Body of pancreas (tissue), 4 donors: ENCODE measurements at regions not wholly inside any gene's neighbourhood (a gene's known extent, or its start where the extent isn't known, plus 50 kb on each side); places are given as distances from the start of the nearest gene placed in this dataset.
"Not testable (repeated sequence)": the region's sequence is repeated elsewhere in the genome, so short reads cannot be mapped to it uniquely, and the experiment has no call there.

Experiments
- ATAC-seq: fragments of 150-250 bp; one replicate; pipeline ENCODE4 v1.9.1; 2016
- DNase-seq, 4 donors: peaks; one replicate each; pipeline ENCODE4 v3.0.0-alpha.2; 2019
- H3K27ac ChIP-seq, 4 donors: fragments of 200-600 bp; sonication (generic); 1 replicate in 3 of 4; 2 replicates in 1 of 4; pipeline versions ENCODE4 v1.5.1 to v1.6.1; 2016 to 2019; ENCODE audit warnings: mild to moderate bottlenecking in 1 of 4, mixed read lengths in 1 of 4, moderate library complexity in 1 of 4
- H3K27me3 ChIP-seq, 2 donors: fragments of 200-600 bp; sonication (generic); one replicate each; pipeline ENCODE4 v1.6.0; 2016; ENCODE audit warnings: mild to moderate bottlenecking in 1 of 2
- H3K36me3 ChIP-seq, 2 donors: fragments of 200-600 bp; sonication (generic); replicated peaks in 1 of 2; 2 replicates each; pipeline ENCODE4 v1.5.1; 2016; ENCODE audit warnings: low read depth in 2 of 2; ENCODE audit not compliant: insufficient read depth in 1 of 2
- H3K4me1 ChIP-seq: fragments of 200-600 bp; sonication (generic); one replicate; pipeline ENCODE4 v1.6.0; 2016
- H3K4me3 ChIP-seq, 2 donors: fragments of 200-600 bp; sonication (generic); 1 replicate in 1 of 2; 2 replicates in 1 of 2; pipeline ENCODE4 v1.5.1; 2016 to 2019
- H3K9me3 ChIP-seq, 3 donors: fragments of 200-600 bp; sonication (generic); 1 replicate in 2 of 3; 2 replicates in 1 of 3; pipeline ENCODE4 v1.5.1; 2016
- POLR2A ChIP-seq, 3 donors: fragments of 450-650 bp; IDR thresholded peaks; one replicate each; pipeline ENCODE4 v1.6.1; 2016; ENCODE audit warnings: antibody characterized with exemption in 3 of 3, mild to moderate bottlenecking in 2 of 3
- WGBS, 2 donors: methylation state at CpG; one replicate each; pipeline ENCODE4 v1.1.5; 2017; 5-methylcytosine and 5-hydroxymethylcytosine counted together
- intact Hi-C: fragments of 100-400 bp; cut with DNase I; formaldehyde crosslinking; loops from one replicate; pipeline ENCODE4 v1.15.1; 2023
- TF ChIP-seq, protein P1 (sequence below), 7 experiments: fragments of 450-650 bp in 4 of 7; fragments of 200-600 bp in 3 of 7; sonication (generic) in 3 of 7; IDR thresholded peaks; one replicate each; pipeline ENCODE4 v1.5.1; 2016 to 2019; ENCODE audit warnings: antibody characterized with exemption in 7 of 7

DNA sequence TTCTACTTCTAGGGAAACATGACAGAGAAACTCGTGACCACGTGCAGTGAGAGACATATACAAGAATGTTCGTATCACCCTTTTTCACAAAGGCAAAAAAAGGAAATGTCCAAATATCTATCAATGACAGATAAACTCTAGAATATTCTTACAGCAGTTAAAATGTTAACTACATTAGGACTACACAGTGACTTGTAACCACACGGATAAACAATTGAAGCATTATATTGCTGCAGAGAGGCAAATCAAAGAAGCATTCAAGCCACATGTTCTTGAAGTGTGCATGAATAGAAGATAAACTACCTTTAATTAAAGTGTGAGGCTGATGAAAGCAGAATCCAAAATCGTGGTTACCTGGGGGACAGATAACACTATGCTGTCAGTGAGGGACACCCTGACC is 935.3 kb upstream of the KLHL29 start:
- intact Hi-C loops: no loop called here
- TF ChIP-seq, protein P1, sequence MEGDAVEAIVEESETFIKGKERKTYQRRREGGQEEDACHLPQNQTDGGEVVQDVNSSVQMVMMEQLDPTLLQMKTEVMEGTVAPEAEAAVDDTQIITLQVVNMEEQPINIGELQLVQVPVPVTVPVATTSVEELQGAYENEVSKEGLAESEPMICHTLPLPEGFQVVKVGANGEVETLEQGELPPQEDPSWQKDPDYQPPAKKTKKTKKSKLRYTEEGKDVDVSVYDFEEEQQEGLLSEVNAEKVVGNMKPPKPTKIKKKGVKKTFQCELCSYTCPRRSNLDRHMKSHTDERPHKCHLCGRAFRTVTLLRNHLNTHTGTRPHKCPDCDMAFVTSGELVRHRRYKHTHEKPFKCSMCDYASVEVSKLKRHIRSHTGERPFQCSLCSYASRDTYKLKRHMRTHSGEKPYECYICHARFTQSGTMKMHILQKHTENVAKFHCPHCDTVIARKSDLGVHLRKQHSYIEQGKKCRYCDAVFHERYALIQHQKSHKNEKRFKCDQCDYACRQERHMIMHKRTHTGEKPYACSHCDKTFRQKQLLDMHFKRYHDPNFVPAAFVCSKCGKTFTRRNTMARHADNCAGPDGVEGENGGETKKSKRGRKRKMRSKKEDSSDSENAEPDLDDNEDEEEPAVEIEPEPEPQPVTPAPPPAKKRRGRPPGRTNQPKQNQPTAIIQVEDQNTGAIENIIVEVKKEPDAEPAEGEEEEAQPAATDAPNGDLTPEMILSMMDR (IDR thresholded peaks at IDR 0.05): no peak
- TF ChIP-seq POLR2A (IDR thresholded peaks at IDR 0.05): no peak
- H3K27me3 ChIP-seq: no peaks in the 10 kb centered on the region
- no peak for ATAC-seq
- no peak overlapping the region for H3K27ac ChIP-seq
- no peaks in the 10 kb centered on the region for H3K4me1 ChIP-seq
- H3K9me3 ChIP-seq: no peaks in the 10 kb centered on the region
- no peak for DNase-seq
- WGBS, 2 donors: 21% methylated on average over 5 of the region's 5 CpGs
- H3K4me3 ChIP-seq: no peak overlapping the region
- H3K36me3 ChIP-seq: no peaks in the 10 kb centered on the region

DNA sequence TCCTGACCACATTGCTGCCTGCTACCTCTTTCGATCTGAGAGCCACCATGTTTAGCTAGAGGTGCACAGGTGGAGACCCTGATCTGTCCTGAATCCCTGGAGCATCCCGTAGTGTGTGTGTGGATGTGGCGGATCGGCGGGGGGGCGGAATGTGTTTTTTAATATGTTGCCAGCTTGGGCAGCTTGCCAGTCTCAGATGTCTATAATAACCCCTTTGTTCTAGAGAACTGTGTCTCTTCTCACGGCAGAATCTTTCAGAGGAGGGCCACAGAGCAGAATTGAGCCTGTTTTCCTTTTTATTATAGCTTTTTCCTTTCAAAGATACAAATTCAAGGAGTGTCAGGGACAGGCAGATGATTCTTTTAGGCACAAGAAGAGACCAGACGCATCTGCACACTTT is 934.1 kb upstream of the KLHL29 start:
- intact Hi-C loops: no loop called here
- DNase-seq (peak in 3 of 4 donors; percentile 6 to 20 (median 19)), ATAC-seq (no peak)
- H3K4me3 ChIP-seq: no peak overlapping the region
- H3K36me3 ChIP-seq: no peaks in the 10 kb centered on the region
- TF ChIP-seq, protein P1 (IDR thresholded peaks at IDR 0.05): no peak
- TF ChIP-seq POLR2A (IDR thresholded peaks at IDR 0.05): no peak
- whole genome bisulfite sequencing, 2 donors: 17 to 22% methylated on average over 8 of the region's 8 CpGs
- no peaks in the 10 kb centered on the region for H3K4me1 ChIP-seq
- no peaks in the 10 kb centered on the region for H3K9me3 ChIP-seq
- H3K27me3 ChIP-seq: no peaks in the 10 kb centered on the region
- no peak overlapping the region for H3K27ac ChIP-seq

DNA sequence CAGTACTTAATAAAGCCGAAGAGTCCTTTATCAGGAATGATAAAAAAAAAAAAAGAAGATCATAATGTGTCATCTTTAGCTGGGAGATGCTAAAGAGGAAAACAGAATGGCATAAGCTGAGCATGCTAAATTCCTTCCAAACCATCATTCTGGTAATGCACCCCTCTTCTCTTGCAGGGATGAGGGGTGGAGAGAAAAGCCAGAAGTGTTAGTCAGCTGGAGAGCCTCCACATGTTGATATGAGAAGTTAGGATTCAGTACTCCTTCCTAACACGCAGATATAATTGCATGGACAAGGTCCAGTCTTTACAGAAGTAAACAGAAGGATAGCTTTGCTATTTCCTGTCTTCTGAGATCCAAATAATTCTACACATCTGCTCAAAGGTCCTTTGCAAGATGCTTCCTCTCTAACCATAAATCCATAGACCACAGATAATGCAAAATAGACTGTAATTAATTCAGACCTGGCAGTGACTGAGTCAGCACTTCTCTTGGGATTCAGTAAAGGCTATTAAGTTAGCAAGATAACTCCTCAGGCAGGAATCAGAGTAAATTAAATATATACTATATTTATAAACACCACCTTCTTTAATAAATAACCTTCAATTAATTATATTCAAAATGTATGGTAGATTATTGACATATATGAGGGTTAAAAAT is 930.0 kb upstream of the KLHL29 start:
- 42 to 58% methylated on average over 2 of the region's 2 CpGs for WGBS, 2 donors
- H3K4me3 ChIP-seq: no peak overlapping the region
- DNase-seq: no peak
- no peaks in the 10 kb centered on the region for H3K27me3 ChIP-seq
- no peak for TF ChIP-seq POLR2A (IDR thresholded peaks at IDR 0.05)
- TF ChIP-seq, protein P1 (IDR thresholded peaks at IDR 0.05): no peak
- H3K36me3 ChIP-seq: no peaks in the 10 kb centered on the region
- no peaks in the 10 kb centered on the region for H3K4me1 ChIP-seq
- no peaks in the 10 kb centered on the region for H3K9me3 ChIP-seq
- intact Hi-C loops: no loop called here
- H3K27ac ChIP-seq: no peak overlapping the region
- no peak for ATAC-seq

DNA sequence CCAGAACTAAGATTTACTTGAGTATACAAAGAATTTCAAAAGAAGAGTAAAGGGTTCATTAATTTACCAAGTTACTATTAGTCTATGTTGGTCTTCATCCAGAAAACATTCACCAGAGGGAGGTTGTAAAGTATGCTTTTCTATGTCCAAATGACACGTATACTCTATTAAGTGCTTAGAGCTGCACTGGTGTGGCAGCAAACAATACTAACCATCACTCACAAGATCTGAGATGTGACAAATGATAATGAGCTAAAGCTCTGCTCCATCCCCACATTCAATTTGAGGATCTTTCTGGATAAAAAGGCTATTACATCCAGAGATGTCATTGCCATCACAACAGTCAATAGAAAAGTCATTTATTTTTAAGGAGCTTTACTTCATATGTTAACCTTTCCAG is 926.5 kb upstream of the KLHL29 start:
- Histone ChIP-seq H3K27ac (no peak overlapping the region), H3K4me3 (no peak overlapping the region), H3K36me3 (no peaks in the 10 kb centered on the region), H3K9me3 (no peaks in the 10 kb centered on the region), H3K27me3 (no peaks in the 10 kb centered on the region), H3K4me1 (no peaks in the 10 kb centered on the region)
- intact Hi-C loops: no loop called here
- no peak for ATAC-seq
- WGBS, 2 donors: 11 to 17% methylated on average over 1 of the region's 1 CpG
- TF ChIP-seq, protein P1 (IDR thresholded peaks at IDR 0.05): no peak
- no peak for TF ChIP-seq POLR2A (IDR thresholded peaks at IDR 0.05)
- no peak for DNase-seq

DNA sequence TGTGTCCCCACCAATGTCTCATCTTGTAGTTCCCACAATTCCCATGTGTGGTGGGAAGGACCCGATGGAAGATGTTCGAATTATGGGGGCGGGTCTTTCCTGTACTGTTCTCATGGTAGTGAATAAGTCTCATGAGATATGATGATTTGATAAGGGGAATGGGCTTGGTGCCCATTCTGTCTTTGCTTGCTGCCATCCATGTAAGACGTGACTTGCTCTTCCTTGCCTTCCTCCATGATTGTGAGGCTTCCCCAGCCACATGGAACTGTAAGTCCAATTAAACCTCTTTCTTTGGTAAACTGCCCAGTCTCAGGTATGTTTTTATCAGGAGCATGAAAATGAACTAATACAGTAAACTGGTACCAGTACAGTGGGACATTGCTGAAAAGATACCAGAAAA is 909.9 kb upstream of the KLHL29 start:
- intact Hi-C loops, DNase-seq, H3K9me3 ChIP-seq, H3K4me1 ChIP-seq, H3K27ac ChIP-seq, H3K4me3 ChIP-seq, ATAC-seq, H3K36me3 ChIP-seq, H3K27me3 ChIP-seq: not testable (repeated sequence)
- 70 to 72% methylated on average over 4 of the region's 4 CpGs for WGBS, 2 donors
